GDM1 (cell line): ENCODE measurements at regions not wholly inside any gene's neighbourhood (a gene's known extent, or its start where the extent isn't known, plus 50 kb on each side); places are given as distances from the start of the nearest gene placed in this dataset.
"Not testable (repeated sequence)": the region's sequence is repeated elsewhere in the genome, so short reads cannot be mapped to it uniquely, and the experiment has no call there.

Source experiments
- DNase-seq: peaks from one replicate; lab custom pipeline; 2025; lab: John Stamatoyannopoulos, UW

DNA sequence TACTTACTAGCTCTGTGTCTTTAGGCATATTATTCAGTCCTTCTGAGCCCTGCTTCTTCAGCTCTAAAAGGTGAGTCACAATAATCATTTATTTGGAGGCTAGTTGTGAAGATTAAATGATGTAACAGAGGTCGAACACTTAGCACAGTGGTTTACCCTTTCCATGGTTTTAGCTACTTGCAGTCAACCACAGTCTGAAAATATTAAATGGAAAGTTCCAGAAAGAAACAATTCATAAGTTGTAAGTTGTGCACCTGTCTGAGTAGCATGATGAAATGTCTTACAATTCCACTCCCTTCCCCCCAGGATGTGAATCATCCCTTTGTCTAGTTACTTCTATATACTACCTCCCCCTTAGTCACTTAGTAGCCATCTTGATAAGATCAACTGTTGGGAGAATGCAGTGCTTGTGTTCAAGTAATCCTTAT, 217.6 kb upstream of the THUMPD2 start:
- DNase-seq, result no peak

DNA sequence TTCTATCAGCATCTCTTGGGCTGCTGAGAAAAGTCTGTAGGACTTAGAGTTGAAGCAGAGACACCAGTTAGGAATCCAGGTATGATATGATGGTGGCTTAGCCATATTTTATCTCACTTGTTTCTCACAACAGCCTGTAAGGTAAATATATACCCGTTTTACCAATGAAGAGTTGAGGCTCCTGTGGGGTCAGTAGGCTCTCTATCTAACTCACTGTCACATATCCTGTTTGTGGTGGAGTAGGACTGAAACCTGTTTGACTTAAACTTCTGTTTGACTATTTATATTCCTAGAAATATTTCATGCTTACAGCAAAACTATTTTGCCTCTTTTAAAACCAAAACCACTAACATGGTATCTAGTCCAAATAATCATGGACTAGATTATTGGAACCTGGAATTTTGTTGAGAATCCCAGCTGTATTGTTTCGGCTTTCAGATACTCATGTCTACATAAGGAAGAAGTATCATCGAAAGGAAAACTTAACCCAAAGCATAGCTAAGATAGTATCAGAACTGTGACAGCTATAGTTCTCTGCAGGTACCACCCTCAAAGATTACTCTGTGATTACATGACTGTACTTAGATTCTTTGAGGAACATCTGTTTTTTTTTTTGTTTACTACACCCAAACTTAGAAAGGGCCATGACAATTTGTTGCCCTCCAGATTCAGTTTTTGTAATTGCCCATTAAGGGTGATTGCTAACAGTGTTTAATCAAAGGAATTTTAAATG, 216.1 kb upstream of the THUMPD2 start:
- no peak for DNase-seq

DNA sequence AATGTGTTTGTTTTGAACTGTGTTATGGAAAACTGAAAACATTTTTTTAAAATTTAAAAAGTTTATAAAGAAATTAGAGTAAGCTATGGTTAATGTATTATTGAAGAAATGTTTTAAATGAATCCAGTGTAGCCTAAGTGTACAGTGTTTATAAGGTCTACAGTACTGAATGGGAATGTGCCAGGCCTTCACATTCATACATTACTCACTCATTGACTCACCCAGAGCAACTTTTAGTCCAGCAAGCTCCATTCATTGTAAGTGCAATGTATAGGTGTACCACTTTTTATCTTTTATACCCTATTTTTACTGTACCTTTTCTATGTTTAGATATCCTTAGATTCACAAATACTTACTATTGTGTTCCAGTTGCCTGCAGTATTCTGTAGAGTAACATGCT, 215.1 kb upstream of the THUMPD2 start:
- no peak for DNase-seq

- no peak for DNase-seq
Measured at GRCh38 chr2:39991298-39991697, 212.2 kb upstream of the THUMPD2 start.

DNA sequence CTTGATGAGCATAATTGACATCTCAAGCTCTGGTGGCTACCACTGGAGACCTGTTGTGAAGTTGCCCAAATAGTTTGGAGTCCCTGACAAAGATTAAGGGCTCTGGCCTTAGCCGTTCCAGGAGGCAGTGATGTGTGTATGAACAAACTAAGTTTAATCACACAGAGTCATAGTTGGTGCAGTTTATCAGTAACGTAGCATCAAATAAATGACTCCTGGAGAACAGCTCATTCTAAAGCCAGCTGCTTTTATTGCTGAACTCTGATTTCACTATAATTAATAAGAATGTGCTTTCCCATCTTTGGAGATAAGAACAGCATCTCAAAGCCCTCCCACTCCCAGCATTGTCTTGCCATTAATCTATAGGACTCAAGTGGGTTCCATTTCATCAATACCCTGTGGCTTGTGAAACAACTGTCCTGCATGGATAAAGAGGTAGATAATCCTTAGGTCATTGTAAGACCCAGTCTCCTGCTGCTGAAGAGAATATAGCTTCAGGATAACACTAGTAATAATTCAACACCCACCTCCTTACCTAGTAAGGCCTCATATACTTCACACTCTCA, 211.4 kb upstream of the THUMPD2 start:
- DNase-seq, result no peak

DNA sequence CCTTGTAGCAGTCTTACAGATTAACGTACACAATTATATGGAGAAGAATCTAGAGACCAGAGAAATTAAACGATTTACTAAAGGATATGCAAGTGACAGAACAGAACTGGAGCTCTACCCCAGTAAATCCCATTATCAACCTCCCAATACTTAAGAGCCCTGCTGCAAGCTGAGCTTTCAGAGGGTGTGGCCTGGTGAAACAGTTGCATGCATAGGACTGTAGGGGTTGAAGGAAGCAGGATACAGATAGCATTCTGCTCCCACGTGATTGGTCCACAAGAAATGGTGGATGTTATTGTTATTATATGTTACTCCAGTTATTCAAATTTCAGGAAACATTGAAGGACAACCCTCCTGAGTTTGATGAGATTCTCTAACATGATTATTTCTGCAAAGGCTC, 210.8 kb upstream of the THUMPD2 start:
- no peak for DNase-seq

GRCh38 chr2:39981883-39982311, 202.8 kb upstream of the THUMPD2 start:
- no peak for DNase-seq

DNA sequence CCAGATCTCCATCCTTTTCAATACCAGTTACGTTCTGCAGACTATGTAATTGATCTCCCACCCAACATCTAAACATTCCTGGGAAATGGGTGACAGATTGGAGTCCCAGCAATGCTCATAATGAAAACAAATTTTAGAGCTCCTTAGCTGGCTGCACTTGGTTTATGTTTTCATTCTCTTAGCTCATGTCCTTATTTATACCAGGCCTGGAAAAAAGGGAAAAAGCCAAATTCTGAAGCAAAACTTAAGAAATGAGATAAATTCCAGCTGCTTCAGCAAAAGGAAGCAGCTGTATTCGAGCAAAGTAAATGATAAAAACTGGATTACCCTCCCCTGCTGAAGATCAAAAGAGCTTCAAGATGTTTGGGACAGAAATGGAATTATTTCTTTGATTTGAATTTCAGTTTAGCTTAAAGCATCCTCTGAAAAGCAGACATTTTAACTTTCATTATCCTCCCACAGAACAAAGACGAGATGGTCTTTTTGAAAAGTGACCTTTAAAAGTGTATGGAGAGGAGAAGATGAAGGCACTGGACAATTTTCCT, 196.5 kb upstream of the THUMPD2 start:
- no peak for DNase-seq

DNA sequence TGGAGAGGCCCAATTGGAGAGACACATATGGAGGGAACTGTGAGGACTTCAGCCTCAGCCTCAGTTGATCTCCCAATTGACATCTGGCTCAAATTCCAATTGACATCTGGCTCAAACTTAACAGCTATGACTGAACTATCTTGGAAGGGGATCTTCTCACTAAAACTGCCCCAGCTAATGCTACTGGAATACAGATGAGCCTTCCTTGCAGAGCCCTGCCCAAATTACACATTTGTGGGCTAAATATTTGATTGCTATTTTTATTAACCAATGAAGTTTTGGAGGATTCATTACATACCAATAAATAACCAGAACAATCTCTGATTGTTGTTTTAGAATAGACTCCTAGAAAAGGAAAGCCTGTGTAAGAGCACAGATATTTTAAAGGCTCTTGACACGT, 189.0 kb upstream of the THUMPD2 start:
- DNase-seq, result no peak

DNA sequence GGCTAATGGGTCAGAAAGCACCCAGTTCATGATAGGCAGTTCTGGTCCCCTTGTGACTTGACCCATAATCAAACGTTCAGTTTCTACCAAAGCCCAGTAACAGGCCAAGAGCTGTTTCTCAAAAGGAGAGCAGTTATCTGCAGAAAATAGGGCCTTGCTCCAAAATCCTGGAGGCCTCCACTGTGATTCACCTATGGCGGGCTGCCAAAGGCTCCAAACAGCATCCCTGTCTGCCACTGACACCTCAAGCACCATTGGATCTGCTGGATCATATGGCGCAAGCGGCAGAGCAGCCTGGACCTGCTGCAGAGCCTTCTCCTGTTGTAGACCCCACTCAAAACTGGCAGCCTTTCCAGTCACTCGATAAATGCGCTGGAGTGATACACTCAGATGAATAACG, 181.6 kb upstream of the THUMPD2 start:
- not testable (repeated sequence) for DNase-seq

DNA sequence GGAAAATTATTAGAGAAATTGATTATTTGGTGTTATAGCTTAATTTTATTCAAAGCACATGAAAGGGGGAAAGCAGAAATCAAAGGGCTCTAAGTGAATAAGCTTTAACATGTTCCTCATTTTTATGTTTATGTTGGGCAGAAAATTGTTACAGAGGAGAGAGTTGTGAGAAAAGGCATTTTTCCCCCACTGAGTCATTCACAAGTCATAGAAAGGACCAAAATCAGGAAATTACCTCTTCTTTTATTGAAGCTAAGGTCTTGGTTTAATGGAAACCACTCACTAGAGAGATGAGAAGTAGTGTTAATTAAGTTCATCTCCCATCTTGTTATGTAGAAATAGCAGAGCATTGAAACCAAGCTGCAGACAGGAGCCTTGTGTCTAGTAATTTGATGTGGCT, 175.3 kb upstream of the THUMPD2 start:
- DNase-seq, result no peak

DNA sequence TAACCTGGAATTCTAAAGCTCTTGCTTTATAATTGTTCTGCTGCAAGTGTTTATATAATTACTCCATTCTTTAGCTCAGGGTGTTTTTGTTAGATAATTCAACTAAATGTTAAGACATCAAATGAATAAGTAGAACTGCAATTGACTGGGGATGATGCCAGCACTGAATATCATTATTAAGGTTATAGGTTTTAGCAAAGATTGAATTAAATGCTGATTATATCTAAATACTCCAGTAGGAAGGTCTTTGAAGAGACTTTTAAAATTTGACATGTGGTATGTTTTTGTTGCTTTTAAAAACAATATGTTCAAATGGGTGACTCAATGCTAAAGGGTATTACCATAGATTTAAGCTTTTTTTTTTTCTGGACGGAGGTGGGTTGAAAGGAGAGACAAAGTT, 170.1 kb upstream of the THUMPD2 start:
- no peak for DNase-seq

GRCh38 chr2:39948016-39948719, 169.1 kb upstream of the THUMPD2 start:
- DNase-seq, result no peak

GRCh38 chr2:39947294-39948015, 168.4 kb upstream of the THUMPD2 start:
- DNase-seq, result no peak

- DNase-seq, result no peak
Measured at GRCh38 chr2:39942950-39943349, 163.9 kb upstream of the THUMPD2 start.

DNA sequence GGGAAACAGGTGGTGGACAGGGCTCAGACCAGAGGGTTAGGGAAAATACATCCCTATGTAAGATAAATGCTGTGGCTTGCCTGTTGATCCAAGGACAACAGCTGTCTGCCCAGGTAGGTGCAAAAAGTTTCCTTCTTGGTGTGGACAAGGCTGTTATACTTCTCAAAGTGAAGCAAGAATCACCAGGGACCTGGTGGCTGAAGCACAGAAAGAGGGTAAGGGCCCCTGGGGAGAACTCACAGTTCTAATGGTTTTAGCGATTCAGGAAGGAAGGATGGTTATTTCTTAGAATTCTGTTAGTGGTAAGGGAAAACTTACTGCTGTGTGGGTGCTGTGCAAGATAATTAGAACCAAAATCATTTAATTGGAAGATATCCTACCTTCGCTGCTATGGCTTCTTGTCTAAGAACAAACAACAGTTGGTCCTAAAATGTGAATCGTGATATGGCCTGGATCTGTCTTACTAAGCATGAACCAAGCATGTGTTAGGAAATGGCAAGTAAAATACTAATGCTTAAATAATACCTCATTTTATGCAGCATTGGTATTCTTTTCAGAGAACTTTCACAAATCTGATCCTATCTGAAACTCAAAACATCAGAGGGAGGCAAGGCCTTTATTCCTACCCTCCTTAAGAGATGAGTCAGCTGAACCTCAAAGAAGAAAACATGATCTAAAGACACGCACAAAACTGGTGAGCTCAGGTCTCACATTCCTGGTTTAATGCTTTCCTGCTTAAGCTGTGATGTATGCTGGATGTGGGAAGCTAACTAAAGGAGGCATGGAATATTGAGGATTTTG, 159.2 kb upstream of the THUMPD2 start:
- no peak for DNase-seq

DNA sequence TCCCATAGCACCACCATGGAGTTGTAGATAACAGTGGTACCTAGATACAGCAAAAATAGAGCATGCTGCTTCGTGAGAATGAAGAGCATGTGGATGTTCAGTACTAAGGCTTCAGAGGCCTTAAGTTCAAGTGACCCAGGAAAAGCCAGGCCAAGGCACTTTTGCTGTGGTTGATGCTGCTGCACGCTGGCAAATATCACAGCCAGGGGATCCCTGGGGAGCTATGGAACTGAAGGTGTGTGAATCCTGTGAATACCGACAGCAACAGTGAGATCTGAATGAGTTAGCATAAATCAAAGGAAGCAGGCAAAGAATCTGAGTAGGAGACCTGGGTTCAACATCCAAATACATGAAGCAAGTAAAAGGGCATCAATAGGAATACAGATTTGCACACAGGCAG, 158.6 kb upstream of the THUMPD2 start:
- no peak for DNase-seq

- no peak for DNase-seq
Measured at GRCh38 chr2:39934851-39935250, 155.8 kb upstream of the THUMPD2 start.

- DNase-seq, result no peak
Measured at GRCh38 chr2:39933196-39933595, 154.1 kb upstream of the THUMPD2 start.

DNA sequence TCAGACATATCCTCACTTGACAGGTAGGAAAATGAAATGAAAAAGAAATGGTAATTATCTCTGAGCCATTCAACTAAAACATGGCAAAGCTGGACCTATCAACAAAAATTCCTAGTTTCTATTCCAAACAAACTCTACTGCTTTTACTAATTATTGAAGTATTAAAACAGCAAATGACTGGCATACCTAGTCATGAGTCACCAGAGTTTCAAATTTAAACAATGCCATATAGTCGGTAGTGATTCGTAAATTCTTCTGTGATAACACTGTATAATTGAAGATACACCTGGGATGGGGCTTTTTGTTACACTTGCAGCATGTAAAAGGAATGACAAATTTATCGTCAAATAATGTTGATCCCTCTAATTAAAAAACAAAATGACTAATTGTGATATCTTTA, 153.1 kb upstream of the THUMPD2 start:
- DNase-seq, result no peak

GRCh38 chr2:39930175-39930917, 151.3 kb upstream of the THUMPD2 start:
- DNase-seq, result no peak
